HG03159 (cell line): ENCODE measurements at regions not wholly inside any gene's neighbourhood (a gene's known extent, or its start where the extent isn't known, plus 50 kb on each side); places are given as distances from the start of the nearest gene placed in this dataset.
"Not testable (repeated sequence)": the region's sequence is repeated elsewhere in the genome, so short reads cannot be mapped to it uniquely, and the experiment has no call there.

Experiments
- ATAC-seq: cut with Tn5 transposase; IDR thresholded peaks from one replicate; pipeline ENCODE4 v1.9.1; 2021; ENCODE audit warnings: mild to moderate bottlenecking, moderate library complexity; ENCODE audit not compliant: unreplicated experiment

DNA sequence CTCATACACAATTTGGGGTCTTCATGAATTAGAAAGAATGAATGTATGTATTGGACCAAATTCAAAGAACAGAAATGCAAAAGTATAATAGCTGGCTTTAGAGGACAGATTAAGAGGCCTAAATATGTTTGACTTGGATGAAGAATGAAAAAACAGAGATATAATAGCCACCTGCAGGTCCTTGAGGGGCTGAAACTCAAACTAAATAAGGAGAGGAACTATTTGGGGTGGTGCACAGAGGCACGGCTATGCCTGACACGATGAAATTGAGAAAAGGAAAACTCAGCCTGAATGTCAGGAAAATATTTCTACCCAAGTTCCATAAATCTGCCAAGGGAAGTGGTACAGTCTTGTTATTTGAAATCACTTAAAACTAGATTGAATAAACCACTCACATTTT, 222.9 kb upstream of the DDHD1 start:
- ATAC-seq, result no peak

DNA sequence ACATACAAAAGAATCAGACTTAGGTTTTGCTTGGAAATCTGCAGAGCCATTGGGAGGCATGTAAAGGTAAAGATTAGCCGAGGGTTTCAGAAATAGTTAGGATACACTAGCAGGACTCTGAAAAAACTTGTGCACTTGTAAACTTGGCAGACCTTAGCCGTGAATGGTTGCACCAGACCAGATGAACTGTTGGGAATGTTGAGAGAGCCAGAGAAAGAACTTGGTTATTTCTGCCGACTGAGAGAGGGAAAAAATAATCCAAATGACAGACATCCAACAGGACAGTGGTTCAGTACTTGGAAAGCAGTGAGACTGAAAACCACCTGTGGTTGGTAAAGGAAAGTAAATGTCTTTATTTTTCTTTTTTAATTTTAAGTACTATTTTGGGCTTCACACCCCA, 222.5 kb upstream of the DDHD1 start:
- no peak for ATAC-seq

DNA sequence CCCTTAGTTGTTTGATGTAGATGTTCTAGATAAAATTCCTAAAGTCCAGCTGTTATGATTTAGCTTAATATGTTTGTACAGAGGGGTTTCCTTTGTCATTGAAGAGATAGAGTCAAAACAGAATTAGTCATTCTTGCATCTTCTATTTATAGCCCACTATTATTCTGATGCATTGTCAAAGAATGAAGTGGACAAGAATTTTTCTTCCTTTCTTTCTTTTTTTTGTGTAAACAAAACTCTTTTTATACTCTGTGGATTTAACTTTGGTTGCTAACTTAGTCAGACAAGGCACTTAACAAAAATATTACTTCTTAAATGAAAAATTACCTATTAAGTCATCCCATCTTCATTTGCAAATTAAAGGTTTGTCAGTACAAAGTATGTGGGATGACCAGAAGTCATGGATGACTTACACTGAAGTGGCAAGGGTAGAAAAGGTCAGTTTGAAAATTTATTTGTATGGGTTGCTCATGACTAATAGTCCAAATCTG, 215.6 kb upstream of the DDHD1 start:
- ATAC-seq, result no peak

DNA sequence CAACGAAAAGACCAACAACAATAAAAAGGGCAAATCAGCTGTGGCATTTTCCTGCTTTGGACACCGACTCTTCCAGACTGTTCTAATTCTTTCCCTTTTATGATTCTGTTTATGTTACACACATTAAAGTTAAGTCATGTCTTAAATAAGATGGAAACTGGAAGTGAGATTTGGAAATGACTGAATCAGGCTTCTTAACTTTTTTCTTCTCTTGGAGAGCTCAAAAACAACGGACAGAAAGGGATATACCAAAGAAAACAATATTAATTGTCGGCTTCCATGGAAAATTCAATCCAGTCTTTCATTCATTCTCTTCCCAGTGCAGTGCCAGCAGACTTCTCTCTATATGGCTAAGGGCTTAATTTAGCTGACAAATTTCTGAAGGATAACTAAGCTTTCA, 214.9 kb upstream of the DDHD1 start:
- no peak for ATAC-seq

DNA sequence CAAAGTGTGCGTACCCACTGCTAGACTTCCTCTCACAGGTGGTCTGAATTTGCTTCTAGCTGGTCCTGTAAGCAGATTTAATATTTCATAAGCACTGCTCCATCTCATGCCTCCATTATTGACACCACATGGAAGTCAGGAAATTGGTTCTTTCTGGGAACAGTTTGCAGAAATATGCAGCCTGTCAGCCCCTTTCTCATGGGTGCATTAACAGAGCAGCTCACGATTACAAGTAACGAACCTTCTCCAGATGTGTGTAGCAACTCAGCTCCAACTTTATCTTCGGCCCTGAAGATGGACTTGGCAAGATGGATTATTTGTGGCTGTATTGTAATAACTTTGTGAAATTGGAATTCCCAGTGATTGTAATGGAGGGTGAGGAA, 214.5 kb upstream of the DDHD1 start:
- no peak for ATAC-seq

DNA sequence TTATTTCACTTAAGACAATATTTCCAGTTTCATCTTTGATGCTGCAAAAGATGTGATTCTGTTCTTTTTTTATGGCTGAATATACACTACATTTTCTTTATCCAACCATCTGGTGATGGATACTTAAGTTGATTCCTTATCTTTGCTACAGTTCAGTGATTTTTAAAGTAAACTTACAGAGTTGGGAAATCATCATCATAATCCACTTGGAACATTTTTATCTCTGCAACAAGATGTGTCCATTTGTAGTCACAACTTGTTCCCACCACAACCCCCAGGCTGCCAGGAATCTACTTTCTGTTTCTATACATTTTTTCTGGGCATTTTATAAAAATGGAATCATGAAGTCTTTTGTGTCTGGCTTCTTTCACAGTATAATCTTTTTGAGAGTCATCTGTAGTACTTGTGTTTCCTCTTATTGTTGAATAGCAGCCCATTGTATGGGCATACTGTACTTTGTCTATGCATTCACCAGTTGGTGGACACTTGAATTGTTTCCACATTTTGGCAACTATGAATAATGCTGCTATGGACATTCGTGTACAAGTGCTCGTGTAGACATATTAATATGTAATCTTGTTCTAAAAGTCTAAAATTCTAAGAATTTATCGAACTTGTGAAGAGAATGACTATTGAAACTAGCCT, 212.5 kb upstream of the DDHD1 start:
- ATAC-seq, result no peak

DNA sequence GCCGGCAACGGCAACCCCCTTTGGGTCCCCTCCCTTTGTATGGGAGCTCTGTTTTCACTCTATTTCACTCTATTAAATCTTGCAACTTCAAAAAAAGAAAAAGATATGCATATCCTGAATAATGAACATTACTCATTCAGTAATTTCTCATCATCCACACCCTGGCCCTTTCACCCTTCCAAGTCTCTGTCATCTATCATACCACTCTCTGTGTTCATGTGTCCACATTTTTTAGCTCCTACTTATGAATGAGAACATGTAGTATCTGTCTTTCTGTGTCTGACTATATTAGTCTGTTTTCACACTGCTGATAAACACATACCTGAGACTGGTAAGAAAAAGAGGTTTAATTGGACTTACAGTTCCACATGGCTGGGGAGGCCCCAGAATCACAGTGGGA, 209.8 kb upstream of the DDHD1 start:
- not testable (repeated sequence) for ATAC-seq

DNA sequence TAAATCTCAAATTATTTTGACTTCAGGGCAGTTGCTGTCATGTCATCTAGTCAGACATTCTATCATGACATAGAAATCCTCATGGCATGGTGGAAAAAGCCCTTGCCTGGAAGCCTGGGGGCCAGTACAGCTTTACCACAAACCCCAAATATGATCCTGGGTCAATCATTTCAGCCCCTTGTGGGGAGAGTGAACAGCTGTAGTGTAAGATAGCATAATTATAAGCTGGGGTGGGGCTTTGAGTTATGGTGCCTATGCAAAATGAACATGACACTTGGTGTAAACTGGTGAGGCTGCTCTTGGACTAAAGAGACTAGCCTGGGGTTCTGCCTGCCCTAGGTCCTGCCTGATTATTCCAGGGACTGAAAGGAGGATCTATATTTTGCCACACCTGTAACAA, 207.7 kb upstream of the DDHD1 start:
- ATAC-seq, result no peak

DNA sequence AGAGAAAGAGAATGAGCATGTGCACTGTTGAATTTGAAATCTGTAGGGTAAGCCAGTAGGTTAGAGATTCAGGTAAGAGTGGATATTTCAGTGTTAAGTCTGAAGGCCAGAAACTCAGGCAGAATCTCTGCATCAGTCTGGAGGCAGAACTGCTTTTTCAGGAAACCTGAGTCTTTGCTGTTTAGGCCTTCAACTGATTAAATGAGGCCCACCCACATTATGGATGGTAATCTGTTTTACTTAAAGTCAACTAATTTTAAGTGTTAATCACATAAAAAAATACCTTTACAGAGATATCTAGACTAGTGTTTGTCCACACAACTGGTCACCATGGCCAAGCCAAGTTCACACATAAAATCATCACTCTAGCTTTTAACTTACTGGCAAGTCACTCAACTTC, 205.0 kb upstream of the DDHD1 start:
- ATAC-seq, result no peak

DNA sequence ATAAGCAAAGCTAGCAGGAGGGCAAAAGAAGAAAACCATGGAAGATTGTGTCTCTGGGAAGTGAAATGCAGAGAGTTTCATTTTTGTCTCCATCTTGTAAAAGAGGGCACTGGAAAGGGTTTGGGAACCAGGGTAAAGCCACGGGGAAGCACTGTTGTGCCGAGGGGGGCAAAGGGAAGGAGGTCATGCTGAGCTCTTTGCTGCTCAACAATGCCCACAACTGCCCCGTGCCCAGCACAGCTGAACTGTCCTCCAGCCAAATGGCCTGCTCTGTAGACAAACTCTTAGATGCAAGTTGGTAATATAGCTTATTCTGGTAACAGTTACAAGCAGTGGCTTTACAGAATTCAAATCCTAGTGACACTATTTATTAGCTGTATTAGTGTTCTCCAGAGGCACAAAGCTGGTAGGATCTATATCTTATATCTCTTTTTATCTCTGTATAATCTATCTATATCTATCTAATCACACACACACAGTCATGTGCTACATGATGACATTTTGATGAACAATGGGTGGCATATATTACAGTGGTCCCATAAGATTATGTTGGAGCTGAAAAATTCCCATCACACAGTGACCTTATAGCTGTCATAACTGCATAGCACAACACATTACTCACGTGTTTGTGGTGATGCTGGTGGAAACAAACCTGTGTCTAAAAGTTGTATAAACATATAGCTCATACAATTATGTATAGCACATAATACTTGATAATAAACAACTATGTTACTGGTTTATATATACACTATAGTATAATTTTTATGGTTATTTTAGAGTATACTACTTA, 203.4 kb upstream of the DDHD1 start:
- no peak for ATAC-seq

DNA sequence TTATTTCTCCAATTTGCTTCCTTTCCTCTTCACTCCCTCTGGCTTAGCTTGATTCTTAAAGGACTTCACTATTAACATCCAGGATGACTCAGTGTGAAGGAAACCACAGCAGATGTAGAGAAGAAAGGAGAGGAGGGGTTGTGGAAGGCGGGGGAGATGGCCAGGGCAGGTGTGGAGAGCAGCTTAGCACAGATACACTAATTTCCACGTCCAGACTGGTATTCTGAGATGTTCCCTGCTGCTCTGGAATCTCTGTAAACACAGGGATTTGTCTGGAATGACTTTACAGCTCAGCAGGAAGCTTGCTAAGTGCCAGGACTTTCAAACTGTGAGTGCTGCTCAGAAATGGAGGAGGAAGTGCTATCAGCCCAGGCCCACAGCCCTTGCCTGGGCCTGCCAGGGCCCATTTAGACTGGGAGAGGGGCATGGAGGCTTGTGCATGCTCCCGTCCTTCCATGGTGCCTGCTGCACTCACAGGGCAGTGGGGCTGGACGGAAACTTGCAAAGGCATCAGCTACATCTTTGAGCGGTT, 202.5 kb upstream of the DDHD1 start:
- no peak for ATAC-seq

DNA sequence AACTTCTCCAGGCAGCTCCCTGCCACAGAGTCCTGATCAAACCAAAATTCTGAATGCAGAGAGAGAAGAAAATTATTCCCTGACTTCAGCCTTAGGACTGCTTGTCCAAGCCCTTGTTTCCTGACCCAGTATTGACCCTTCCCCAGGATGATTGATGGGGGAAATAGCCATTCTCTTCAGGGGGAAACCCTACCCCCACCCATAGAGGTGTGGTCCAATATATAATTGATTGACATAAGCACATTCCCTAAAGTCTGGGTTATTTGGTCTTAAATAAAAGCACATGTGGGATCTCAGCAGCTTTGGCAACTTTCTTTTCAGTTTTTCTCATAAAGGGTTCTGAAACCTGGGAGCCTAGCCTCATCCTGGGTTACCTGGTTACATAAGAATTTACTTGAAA, 201.2 kb upstream of the DDHD1 start:
- no peak for ATAC-seq

DNA sequence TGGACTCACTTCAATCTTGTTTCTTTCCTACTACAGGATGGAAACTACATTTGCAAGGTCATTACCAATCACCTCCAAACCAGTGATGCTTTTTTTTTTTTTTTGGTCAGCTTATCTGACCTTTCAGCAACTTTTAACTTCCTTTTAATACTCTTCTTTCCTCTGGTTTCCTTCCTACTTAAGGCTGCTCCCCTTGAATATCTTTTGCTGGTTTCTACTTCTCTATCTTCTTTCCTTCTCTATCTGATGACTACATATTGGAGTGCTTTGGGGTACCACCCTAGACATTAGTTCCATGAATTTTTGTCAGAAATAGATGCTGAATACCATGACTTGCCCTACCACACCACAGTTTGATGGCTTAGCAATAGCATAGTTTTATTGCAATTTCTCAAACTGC, 197.7 kb upstream of the DDHD1 start:
- ATAC-seq, result no peak

DNA sequence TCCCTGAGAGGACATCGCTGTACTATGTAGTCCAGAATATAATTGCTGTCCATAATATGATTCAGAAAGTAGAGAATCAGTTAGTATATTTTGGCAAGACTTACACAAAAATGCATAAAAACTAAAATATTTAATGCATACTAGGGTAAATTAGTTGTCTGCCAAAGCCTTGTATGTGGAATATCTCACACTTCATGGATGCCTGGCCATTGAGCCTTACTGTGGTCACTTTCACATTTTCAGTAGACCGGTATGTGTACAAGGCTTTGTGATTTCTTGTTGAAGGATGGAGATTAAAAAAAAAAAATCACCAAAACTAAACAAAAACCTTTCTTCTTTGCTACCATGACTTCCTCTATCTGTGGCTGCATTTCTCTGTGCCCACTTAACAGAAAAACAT, 197.3 kb upstream of the DDHD1 start:
- no peak for ATAC-seq

DNA sequence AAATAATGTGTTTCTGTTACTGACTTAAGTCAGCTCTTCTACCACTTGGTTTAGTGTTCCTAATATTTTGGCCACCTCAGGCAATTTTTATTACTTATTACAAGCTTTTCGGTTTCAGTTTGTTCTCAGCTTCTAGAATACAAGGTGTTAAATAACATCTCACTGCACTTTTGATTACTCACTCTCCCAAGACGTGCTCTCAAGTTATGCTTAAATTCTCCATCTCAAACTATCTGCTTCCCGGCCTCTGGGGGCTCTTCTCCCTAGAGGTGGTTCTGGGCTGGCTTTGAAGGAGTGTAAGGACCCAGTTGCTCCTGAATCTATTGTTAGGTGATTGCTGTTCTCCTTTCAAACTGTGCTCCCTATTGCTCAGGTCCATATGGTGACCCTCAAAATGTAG, 193.9 kb upstream of the DDHD1 start:
- ATAC-seq, result no peak

DNA sequence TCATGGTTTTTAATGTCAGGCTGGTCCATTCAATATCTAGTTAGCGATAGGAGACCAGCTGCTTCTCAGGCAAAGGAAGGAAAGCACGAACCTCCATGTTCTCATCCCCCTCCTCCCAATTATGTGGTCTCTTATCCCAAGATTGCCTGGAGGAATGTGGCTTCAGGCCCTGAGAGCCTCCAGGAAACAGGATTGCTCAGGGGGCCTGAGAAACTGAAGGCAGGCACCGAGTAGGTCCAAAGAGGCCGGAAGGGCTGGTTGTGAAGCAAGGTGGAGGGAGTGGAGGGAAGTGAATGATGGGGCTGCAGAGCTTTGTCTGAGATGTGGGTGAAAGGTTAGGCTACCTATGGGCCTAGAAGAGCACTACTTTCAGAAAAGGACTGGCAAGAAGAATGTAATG, 188.2 kb upstream of the DDHD1 start:
- ATAC-seq, result no peak

DNA sequence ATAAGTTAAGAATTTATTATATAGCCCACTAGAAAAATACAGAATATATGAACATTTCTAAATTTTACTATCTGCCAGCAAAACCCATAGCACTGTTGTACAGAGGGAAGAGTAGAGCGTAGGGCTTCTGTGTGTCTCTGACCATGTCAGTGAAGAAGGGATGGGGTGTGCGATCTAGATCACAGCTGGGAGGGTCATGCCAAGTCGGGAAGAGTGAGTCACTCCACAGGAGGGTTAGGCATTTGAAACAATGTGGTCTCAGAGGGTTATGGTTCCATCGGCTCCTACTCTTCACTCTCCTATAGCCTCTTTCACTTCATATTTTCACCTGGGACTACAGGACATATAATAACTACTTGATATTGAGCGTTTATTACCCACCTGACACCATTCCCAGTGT, 185.1 kb upstream of the DDHD1 start:
- no peak for ATAC-seq

DNA sequence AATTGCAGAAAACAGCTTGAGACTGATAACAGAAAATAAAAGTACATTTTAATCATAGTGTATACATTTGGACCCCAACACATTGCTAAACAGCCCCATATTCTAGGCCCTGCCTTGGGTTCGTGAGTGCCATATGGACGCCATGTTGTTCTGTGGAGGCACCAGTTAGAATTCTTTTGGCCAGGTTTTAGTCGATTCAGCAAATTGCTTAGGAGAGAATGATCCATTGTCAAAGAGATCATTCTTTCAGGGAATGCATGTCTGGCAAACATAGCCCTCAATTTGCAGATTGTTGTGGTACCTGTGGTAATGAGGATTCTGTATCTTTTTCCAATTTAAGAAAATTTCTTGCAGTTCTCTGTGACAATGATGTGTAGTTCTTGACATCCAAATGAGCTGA, 183.6 kb upstream of the DDHD1 start:
- ATAC-seq, result no peak

DNA sequence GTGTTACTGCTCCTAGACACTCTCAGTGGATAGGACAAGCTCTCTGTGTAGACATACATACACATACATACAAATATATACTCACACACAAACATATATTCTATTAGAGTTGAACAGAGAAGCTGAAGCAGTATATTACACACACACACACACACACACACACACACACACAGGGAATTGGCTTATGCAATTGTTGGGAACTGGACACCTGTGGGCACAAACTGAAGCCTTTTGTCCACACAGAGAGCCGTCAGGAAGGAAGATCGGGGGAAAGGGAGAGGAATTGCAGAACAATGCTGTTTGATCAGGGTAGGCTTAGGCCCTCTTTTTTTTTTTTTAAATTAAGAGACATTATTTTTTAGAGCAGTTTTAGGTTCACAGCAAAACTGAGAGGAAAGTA, 180.7 kb upstream of the DDHD1 start:
- ATAC-seq, result no peak

DNA sequence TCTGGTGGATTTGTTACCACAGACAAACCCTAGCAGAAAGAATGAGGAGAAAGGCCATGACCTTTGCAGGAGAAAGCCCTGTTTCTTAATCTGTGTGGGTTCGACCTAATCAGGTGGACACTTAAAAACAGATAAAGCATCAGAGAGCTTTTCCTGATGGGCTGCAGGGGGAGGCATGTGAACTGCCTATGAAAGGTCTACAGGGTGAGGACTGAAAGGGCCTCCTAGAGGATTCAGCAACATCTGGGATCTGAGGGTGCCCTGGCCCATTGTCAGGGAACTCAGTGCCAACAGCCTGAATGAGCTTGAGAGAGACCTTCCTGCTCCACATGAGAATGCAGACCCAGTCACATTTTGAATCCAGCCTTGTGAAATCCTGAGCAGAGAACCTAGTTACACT, 178.8 kb upstream of the DDHD1 start:
- no peak for ATAC-seq

DNA sequence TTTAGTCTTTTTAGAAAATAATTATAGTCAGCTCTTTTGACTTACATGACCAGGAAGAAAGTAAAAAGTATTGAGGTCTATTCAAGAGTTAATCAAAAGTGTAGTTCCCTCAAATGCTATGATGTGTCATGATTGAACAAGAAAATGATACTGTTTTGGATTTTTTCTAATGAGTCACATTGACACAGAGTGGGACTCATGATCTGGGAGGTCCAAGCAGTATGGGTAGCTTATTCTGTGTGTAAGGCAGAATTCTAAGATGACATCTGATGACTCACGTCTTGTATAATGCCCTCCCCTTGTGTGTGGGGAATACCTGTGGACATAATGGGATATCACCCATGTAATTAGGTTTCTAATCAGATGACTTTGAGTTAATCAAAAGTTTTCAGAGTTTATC, 178.1 kb upstream of the DDHD1 start:
- ATAC-seq, result no peak

DNA sequence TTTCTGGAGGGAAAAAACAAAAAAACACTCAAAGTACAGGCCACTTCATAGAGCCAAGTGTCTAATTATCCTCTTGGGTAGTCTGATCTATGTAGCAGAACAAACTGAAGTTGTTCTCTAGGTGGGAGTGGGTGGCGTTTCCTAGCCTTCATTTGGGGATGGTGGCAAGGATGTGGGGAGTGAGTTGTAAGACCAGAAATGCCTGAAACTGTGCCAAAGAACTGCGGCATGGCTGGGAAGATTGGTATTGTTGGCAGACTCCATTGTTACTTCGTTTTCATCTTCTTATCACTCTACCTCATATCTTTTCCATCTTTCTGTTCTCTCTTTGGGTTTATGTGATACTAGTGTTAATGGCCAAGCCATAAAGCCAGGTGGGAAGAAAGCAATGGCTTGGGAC, 177.3 kb upstream of the DDHD1 start:
- ATAC-seq, result no peak
